ENCODE measurements at regions not wholly inside any gene's neighbourhood (a gene's known extent, or its start where the extent isn't known, plus 50 kb on each side); places are given as distances from the start of the nearest gene placed in this dataset.
A peak's percentile ranks its signal among the peaks of the same experiment; 100 is the strongest.

DNA sequence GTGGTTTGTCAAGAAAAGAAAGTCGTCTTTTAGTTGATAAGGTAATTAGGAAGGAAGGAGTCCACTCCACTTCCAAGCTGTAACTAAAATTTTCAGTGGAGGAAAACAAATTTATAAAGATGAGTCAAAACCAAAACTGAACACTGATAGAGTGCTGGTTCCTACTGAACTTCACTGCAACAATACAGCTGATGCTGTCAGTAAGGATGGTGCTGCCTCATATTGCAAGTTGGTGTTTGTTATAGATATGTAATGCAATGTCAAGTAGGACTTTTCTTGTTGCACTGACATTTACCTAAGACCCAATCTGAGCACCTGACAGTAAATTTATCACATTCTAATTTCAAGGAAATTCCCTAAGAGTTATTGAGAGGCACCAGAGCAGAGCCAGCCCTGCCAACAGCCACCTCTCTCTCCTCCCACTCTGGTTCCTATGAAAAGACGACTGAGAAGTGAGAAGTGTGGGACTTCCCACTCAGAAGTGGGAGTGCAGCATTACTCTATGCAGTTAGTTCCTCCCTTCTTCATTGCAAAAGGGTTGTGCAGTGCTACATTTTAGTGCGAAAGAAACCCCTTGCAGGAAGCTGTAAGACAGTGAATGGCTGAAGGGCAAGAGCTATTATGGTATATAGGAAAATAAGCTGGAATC is 350.8 kb downstream of the NFIB start:
- H4K20me1 ChIP-seq (ENCODE audit: insufficient read depth, low read length): no peaks in the 10 kb centered on the region
- peaks cover 28% of the 10 kb centered on the region for H3K4me1 ChIP-seq (ENCODE audit: low read length)
- peak overlapping the region; percentile 25 for H3K4me3 ChIP-seq (ENCODE audit: low read length)
- no peak overlapping the region for H2AFZ ChIP-seq (ENCODE audit: low read depth, low read length)
- H3K9me3 ChIP-seq (ENCODE audit: insufficient read depth, low read length): no peaks in the 10 kb centered on the region
- TF ChIP-seq, protein P1, sequence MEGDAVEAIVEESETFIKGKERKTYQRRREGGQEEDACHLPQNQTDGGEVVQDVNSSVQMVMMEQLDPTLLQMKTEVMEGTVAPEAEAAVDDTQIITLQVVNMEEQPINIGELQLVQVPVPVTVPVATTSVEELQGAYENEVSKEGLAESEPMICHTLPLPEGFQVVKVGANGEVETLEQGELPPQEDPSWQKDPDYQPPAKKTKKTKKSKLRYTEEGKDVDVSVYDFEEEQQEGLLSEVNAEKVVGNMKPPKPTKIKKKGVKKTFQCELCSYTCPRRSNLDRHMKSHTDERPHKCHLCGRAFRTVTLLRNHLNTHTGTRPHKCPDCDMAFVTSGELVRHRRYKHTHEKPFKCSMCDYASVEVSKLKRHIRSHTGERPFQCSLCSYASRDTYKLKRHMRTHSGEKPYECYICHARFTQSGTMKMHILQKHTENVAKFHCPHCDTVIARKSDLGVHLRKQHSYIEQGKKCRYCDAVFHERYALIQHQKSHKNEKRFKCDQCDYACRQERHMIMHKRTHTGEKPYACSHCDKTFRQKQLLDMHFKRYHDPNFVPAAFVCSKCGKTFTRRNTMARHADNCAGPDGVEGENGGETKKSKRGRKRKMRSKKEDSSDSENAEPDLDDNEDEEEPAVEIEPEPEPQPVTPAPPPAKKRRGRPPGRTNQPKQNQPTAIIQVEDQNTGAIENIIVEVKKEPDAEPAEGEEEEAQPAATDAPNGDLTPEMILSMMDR (IDR thresholded peaks at IDR 0.05; ENCODE audit: low read depth, low read length): no peak
- no peak for TF ChIP-seq EZH2phosphoT487 (IDR thresholded peaks at IDR 0.05; ENCODE audit: low read depth)
- H3K79me2 ChIP-seq (ENCODE audit: low read length): no peaks in the 10 kb centered on the region
- peak overlapping the region; percentile 10; the same call in 1 of the 2 replicates for H3K27ac ChIP-seq (ENCODE audit: low read length)
- no peaks in the 10 kb centered on the region for H3K36me3 ChIP-seq (replicated peaks; ENCODE audit: low read depth, low read length)
- no peaks in the 10 kb centered on the region for H3K27me3 ChIP-seq (ENCODE audit: low read depth, low read length)
- peak overlapping the region; percentile 53 for H3K4me2 ChIP-seq (ENCODE audit: low read length)
- no peak overlapping the region for H3K9ac ChIP-seq (ENCODE audit: low read length)

DNA sequence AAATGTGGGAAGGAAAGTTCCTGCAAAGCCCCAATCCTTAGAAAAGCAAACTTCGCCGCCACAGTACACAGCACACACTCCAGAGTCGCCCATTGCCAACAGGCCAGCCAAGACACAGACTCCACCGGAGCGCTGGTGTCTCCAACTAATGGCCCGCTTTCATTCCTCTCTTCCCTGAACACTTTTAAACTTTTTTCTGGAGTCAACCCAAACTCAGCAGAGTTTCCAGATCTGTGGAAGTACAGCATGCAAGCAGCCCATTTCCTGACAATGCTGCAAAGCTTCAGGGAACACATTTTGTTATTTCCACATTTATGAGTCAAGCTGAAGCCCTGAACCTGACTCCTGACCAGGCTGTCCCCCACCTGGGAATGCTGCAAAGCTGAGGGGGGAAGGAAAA is 351.9 kb downstream of the NFIB start:
- no peak for TF ChIP-seq EZH2phosphoT487 (IDR thresholded peaks at IDR 0.05; ENCODE audit: low read depth)
- TF ChIP-seq, protein P1 (IDR thresholded peaks at IDR 0.05; ENCODE audit: low read depth, low read length): no peak
- H3K9ac ChIP-seq (ENCODE audit: low read length): no peak overlapping the region
- H2AFZ ChIP-seq (ENCODE audit: low read depth, low read length): no peak overlapping the region
- no peaks in the 10 kb centered on the region for H3K36me3 ChIP-seq (replicated peaks; ENCODE audit: low read depth, low read length)
- no peak overlapping the region for H3K4me2 ChIP-seq (ENCODE audit: low read length)
- H3K4me1 ChIP-seq (ENCODE audit: low read length): peaks cover 24% of the 10 kb centered on the region
- no peaks in the 10 kb centered on the region for H3K27me3 ChIP-seq (ENCODE audit: low read depth, low read length)
- H4K20me1 ChIP-seq (ENCODE audit: insufficient read depth, low read length): no peaks in the 10 kb centered on the region
- H3K4me3 ChIP-seq (ENCODE audit: low read length): no peak overlapping the region
- no peaks in the 10 kb centered on the region for H3K9me3 ChIP-seq (ENCODE audit: insufficient read depth, low read length)
- H3K27ac ChIP-seq (ENCODE audit: low read length): no peak overlapping the region
- H3K79me2 ChIP-seq (ENCODE audit: low read length): no peaks in the 10 kb centered on the region

DNA sequence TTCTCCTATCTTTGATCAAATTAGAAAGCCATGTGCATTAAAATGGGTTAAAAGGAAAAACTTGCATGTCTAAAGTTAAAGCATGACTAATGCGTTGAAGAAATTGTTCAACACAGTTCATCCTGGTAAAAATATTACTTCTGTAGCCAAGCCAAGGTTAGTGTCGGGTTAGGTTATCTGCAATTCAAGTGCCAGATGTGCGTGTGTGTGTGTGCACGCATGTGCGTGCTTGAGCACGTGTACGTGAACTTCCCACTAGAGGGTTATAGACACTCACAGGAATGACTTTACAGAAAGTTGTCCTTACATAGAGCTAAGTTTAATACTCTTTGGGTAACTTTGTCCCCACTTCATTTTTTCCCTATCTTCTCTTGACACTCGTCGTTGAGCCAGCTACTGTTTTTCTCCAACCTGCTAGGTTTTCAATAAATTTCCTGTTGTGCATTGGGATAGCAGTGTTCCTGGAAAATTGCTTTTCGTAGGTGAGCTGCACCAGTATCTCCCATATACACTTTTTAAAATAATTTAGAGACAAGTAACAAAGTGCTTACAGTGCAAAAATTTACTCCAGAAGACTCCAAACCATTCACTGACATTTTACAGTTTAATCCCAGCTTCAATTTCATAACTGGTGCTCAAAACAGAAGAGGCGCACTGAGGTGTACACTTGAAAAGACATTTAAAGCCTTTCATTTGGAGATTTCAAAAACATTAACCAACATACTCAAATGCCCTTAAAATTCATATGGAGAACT is 353.8 kb downstream of the NFIB start:
- Histone ChIP-seq H3K4me3 (ENCODE audit: low read length) (no peak overlapping the region), H3K27ac (ENCODE audit: low read length) (no peak overlapping the region), H3K79me2 (ENCODE audit: low read length) (no peaks in the 10 kb centered on the region), H3K9ac (ENCODE audit: low read length) (no peak overlapping the region), H3K36me3 (replicated peaks; ENCODE audit: low read depth, low read length) (no peaks in the 10 kb centered on the region), H3K9me3 (ENCODE audit: insufficient read depth, low read length) (no peaks in the 10 kb centered on the region), H2AFZ (ENCODE audit: low read depth, low read length) (no peak overlapping the region), H3K4me1 (ENCODE audit: low read length) (peaks cover 37% of the 10 kb centered on the region), H4K20me1 (ENCODE audit: insufficient read depth, low read length) (no peaks in the 10 kb centered on the region), H3K4me2 (ENCODE audit: low read length) (no peak overlapping the region), H3K27me3 (ENCODE audit: low read depth, low read length) (no peaks in the 10 kb centered on the region)
- TF ChIP-seq EZH2phosphoT487 (IDR thresholded peaks at IDR 0.05; ENCODE audit: low read depth): no peak
- TF ChIP-seq, protein P1 (IDR thresholded peaks at IDR 0.05; ENCODE audit: low read depth, low read length): no peak

DNA sequence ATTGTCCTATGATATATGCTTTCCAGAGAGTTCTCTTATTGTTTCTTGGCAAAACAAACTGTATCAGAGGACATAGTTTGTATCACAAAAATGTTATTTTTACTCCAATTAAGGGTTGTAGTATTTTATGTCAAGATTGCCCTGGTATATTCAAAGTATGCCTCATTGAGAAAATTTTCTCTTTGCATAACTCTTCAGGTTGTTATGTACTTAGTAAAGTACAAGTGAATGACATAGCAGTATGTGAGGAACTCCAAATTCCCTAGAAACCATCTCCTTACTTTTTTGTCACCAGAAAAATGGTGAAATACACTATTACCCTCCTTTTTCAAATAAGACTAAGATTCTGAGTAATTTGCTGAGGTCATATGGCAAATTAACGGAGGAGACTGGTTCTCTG is 355.3 kb downstream of the NFIB start:
- H3K9ac ChIP-seq (ENCODE audit: low read length): no peak overlapping the region
- H3K9me3 ChIP-seq (ENCODE audit: insufficient read depth, low read length): no peaks in the 10 kb centered on the region
- H3K27me3 ChIP-seq (ENCODE audit: low read depth, low read length): no peaks in the 10 kb centered on the region
- H3K4me3 ChIP-seq (ENCODE audit: low read length): no peak overlapping the region
- no peaks in the 10 kb centered on the region for H3K79me2 ChIP-seq (ENCODE audit: low read length)
- H4K20me1 ChIP-seq (ENCODE audit: insufficient read depth, low read length): no peaks in the 10 kb centered on the region
- TF ChIP-seq EZH2phosphoT487 (IDR thresholded peaks at IDR 0.05; ENCODE audit: low read depth): no peak
- TF ChIP-seq, protein P1 (IDR thresholded peaks at IDR 0.05; ENCODE audit: low read depth, low read length): no peak
- H3K4me2 ChIP-seq (ENCODE audit: low read length): no peak overlapping the region
- no peaks in the 10 kb centered on the region for H3K36me3 ChIP-seq (replicated peaks; ENCODE audit: low read depth, low read length)
- H2AFZ ChIP-seq (ENCODE audit: low read depth, low read length): no peak overlapping the region
- peaks cover 37% of the 10 kb centered on the region for H3K4me1 ChIP-seq (ENCODE audit: low read length)
- no peak overlapping the region for H3K27ac ChIP-seq (ENCODE audit: low read length)

All from OCI-LY3 (cell line).